ENCODE measurements at regions not wholly inside any gene's neighbourhood (a gene's known extent, or its start where the extent isn't known, plus 50 kb on each side); places are given as distances from the start of the nearest gene placed in this dataset.

GRCh38 chr6:14243597-14243996 lies 126.0 kb downstream of the CD83 start:
- intact Hi-C loops (cut with DNase I) = no loop called here

GRCh38 chr6:14246876-14247275 lies 129.3 kb downstream of the CD83 start:
- intact Hi-C loops (cut with DNase I) = no loop called here
- no peak for DNase-seq (ENCODE audit: low spot score)

More at GRCh38 chr6:14243597-14243996, 126.0 kb downstream of the CD83 start:
- no peak for DNase-seq (ENCODE audit: low spot score)

GRCh38 chr6:14250573-14250972 lies 133.0 kb downstream of the CD83 start:
- DNase-seq (ENCODE audit: low spot score) = no peak
- intact Hi-C loops (cut with DNase I) = no loop called here

- intact Hi-C loops (cut with DNase I) = no loop called here
- no peak for DNase-seq (ENCODE audit: low spot score)
Measured at GRCh38 chr6:14252271-14252850, 134.8 kb downstream of the CD83 start.

GRCh38 chr6:14254505-14254904 lies 136.9 kb downstream of the CD83 start:
- intact Hi-C loops (cut with DNase I) = no loop called here

GRCh38 chr6:14255916-14256315 lies 138.3 kb downstream of the CD83 start:
- intact Hi-C loops (cut with DNase I) = no loop called here
- DNase-seq (ENCODE audit: low spot score) = no peak

More at GRCh38 chr6:14254505-14254904, 136.9 kb downstream of the CD83 start:
- DNase-seq (ENCODE audit: low spot score) = no peak

- DNase-seq (ENCODE audit: low spot score) = no peak
- intact Hi-C loops (cut with DNase I) = no loop called here
Measured at GRCh38 chr6:14258117-14258516, 140.5 kb downstream of the CD83 start.

GRCh38 chr6:14258695-14259593 lies 141.4 kb downstream of the CD83 start:
- intact Hi-C loops (cut with DNase I) = no loop called here
- DNase-seq (ENCODE audit: low spot score) = no peak

- intact Hi-C loops (cut with DNase I) = no loop called here
- DNase-seq (ENCODE audit: low spot score) = no peak
Measured at GRCh38 chr6:14259594-14260152, 142.1 kb downstream of the CD83 start.

- intact Hi-C loops (cut with DNase I) = no loop called here
- no peak for DNase-seq (ENCODE audit: low spot score)
Measured at GRCh38 chr6:14260839-14261238, 143.3 kb downstream of the CD83 start.

GRCh38 chr6:14263881-14264424 lies 146.4 kb downstream of the CD83 start:
- intact Hi-C loops (cut with DNase I) = no loop called here

GRCh38 chr6:14265049-14266021 lies 147.8 kb downstream of the CD83 start:
- intact Hi-C loops (cut with DNase I) = no loop called here
- DNase-seq (ENCODE audit: low spot score) = no peak

More at GRCh38 chr6:14263881-14264424, 146.4 kb downstream of the CD83 start:
- DNase-seq (ENCODE audit: low spot score) = no peak

GRCh38 chr6:14266266-14266665 lies 148.7 kb downstream of the CD83 start:
- DNase-seq (ENCODE audit: low spot score) = no peak
- intact Hi-C loops (cut with DNase I) = no loop called here

- DNase-seq (ENCODE audit: low spot score) = no peak
- intact Hi-C loops (cut with DNase I) = no loop called here
Measured at GRCh38 chr6:14267885-14268660, 150.5 kb downstream of the CD83 start.

- intact Hi-C loops (cut with DNase I) = no loop called here
- no peak for DNase-seq (ENCODE audit: low spot score)
Measured at GRCh38 chr6:14269436-14269835, 151.9 kb downstream of the CD83 start.

- no peak for DNase-seq (ENCODE audit: low spot score)
- intact Hi-C loops (cut with DNase I) = no loop called here
Measured at GRCh38 chr6:14270142-14270893, 152.7 kb downstream of the CD83 start.

GRCh38 chr6:14270925-14271788 lies 153.6 kb downstream of the CD83 start:
- DNase-seq (ENCODE audit: low spot score) = no peak

More at GRCh38 chr6:14270925-14271788, 153.6 kb downstream of the CD83 start:
- intact Hi-C loops (cut with DNase I) = no loop called here

Measured in cardiac septum (tissue), 1 donor.